CD1c-positive myeloid dendritic cell (primary cell): ENCODE measurements at regions not wholly inside any gene's neighbourhood (a gene's known extent, or its start where the extent isn't known, plus 50 kb on each side); places are given as distances from the start of the nearest gene placed in this dataset.
"Not testable (repeated sequence)": the region's sequence is repeated elsewhere in the genome, so short reads cannot be mapped to it uniquely, and the experiment has no call there.

Source experiments
- DNase-seq: peaks from one replicate; pipeline ENCODE4 v3.0.0-alpha.2; 2016; ENCODE audit errors: extremely low spot score

DNA sequence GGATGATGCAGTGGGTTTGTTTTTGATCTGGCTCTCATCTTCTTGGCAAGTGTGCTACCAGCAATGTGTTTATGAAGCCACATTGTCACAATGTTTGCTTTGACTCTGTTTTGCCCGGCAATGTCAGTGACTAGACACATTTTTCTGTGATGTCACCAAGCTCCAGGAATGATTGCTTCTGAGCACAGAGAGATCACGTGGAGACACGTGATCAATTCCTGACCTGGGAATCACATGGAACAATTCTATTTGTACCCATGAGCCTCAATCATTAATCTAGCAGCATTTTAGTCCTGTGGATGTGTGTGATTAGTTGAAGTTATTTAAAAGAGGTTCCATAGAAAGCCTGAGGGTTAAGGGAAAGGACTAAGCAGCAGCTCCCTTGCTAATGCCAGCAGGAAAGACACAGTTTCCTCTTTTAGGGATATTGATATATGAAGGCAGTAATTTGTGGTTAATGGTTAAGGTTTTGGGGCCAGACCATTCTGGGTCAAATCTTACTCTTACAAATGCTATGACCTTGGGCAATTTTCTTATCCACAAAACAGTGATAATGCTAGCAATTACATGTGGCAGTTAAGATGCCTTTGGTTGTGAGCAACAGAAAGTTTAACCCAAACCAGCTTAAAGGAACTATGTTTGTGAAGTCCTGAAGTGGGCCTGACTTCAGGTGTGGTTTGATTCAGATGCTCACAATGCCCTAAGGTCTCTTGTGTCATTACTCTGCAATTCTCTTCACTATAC lies 59.0 kb downstream of the FASLG start:
- no peak for DNase-seq

DNA sequence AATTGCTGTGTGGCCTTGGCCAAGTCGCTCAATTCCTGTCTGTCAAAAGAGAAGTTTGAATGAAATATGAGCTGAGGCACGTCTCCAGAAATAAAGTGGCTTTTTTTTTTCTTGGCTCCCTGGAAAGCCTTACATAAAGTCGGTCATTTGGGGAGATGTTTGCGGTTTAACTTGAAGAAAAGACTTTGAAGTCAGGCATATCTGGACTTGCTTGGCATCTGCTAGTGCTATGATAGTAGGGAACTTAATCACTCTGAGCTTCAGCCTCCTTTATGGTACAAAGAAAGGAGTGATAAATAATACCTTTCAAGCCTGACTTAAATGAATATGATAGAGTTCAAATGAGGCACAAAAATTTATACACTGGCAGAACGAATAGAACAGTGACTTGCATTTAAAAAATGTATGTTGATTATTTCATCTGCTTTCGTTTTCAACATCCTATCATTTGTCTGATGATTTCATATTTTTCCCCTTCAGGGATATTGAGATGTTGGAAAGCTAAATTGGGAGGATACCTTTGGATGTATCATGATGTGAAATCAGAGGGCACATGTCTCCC lies 60.2 kb downstream of the FASLG start:
- no peak for DNase-seq

DNA sequence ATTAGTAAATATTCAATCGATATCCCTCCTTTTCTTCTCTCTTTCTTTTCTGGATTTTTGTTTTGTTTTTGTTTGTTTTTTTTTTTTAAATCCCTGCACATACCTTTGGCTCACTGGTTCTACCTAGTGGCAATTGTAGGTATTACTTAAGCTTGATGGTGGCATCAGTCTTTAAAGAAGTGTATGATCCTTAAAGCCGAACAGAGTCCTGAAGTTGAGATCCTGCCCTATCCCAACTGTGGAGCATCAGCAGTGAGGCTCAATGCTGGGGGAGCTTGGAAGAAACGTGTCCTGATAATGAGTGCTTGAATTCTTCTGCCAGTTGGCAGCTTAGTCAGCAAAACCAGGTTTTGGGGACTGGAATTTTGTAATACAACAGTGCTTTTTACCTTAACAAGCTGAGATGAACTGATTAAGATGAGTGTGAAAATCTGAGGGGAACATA lies 60.8 kb downstream of the FASLG start:
- peak; percentile 59 for DNase-seq

DNA sequence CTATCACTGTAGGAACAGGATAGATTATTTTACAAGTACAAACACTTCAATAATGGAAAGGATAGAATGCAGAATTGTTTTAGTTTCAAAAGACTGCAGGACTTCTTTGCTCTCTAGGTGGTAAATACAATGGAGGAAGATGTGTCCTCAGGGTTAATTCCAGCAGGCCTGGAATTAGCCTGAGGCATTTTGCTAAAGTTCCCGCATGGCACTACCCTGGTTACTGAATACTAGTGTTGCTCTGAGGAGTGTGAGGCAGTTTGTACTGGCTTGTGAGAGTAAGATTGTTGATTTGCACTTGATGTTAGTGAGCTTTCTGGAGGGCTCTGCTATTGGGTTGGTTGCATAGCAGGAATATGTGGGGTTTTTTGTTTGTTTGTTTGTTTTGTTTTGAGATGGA lies 61.4 kb downstream of the FASLG start:
- DNase-seq: no peak

DNA sequence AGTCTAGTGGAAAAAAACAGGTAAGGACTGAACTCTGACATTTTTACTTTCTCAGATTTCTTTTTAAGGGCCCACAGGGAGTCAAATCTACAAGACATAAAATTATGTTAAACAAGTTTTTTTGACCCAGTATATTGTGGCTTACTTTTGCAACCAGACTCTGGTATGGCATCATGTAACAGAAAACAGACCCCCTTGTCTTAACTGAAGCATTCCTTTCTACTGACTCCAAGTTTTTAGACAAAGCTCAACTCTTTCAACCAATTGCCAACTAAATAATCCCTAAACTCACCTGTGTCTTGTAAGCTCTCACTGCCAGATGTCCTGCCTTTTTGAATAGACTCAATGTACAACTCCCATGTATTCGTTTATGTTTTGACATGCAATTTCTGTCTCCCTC lies 64.3 kb downstream of the FASLG start:
- no peak for DNase-seq

DNA sequence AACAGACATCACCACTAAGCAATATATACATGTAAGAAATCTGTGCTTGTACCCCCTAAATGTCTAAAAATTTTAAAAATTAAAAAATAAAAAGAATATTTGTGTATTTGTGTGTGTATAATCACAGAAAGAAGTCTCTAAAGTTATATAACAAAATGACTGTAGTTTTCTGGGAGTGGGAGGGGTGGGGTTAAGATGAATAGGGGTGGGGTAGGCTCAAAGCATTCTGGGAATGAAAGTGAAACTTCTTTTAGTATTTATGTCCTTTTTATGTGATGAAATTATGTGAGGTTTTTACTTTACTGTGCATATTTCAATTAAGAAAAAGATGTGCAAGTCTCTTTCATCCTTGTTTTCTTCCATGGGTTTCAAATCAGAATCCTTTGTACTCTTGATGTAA lies 65.3 kb downstream of the FASLG start:
- no peak for DNase-seq

DNA sequence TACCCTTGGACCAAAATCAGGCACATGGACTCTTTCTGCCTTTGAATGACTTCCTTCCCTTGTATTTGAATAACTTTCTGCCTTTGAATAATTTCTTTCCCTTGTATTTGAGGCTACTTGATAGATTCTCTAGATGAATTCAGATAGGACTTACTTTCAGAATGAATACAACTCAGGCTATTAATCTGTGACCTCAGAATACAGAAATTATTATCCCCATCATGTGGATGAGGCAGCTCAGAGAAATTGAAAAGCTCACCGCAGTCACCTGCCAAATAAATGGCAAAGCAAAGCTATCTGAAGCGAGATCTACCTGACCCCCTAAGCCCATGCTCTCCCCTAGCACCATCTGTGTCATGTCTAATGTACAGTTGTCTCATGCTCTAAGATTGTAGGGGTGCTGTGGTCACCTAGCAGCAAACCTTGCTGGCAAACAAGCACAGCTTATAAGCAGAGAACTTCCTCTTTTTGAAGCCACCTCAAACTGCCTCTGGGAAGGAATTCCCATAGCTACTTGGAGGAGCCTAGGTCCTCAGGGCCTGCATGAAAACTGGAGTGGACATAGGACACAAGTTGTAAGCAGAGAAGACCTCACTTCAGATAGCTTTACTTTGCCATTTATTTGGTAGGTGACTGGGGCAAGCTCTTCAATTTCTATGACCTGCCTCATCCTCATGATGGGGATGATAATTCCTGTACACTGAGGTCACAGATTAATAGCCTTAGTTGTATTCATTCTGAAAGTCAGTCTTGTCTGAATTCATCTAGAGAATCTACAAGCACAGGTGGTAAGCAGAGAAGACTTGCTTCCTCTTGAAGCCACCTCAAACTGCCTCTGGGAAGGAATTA lies 66.1 kb downstream of the FASLG start:
- peak; percentile 43 for DNase-seq

DNA sequence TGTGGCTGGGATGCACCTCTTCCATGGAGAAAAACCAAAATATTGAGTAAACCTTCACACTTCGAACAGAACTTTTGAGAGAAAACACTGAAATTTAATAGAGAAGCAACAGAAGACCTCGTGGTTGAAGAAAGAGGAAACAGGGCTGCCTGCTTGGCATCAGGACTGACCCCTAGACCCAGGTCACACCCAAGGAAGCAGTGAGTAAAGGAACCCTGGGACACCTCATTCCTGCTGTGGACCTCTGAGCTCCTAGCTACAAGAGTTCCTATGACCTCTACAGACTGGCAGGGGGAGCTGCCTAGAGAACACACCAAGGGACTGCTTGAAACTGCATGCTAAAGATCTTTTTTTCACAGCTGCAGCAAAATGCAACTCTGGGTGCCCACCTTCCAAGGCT lies 67.8 kb downstream of the FASLG start:
- DNase-seq: peak; percentile 49

DNA sequence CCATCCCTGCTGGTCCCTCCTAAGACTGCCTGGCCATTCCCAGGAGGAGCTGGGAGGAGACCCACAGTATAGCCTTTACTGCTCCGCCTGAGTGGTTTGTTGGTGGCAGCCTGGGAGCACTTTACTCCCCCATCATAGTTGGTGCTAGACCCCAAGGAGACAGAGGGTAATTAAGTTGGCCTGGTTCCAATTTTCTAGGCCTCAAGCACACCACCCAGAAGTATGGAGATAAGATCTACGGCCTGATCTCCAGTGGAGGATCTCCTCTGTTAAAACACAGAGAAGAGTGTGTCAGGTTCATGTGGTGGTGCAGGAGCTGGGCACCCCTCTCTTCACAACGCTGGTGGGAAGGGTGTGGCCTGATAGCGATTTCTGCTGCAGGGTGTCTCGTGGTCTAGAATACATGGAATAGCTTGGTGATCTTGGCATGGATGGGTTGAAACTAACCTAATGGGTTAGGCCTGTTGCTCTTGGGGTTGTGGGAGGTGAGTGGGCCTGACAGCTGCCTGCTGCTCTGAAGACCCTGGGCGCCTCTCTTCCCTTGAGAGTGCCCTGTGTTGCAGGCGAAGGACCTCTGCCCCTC lies 68.5 kb downstream of the FASLG start:
- no peak for DNase-seq

DNA sequence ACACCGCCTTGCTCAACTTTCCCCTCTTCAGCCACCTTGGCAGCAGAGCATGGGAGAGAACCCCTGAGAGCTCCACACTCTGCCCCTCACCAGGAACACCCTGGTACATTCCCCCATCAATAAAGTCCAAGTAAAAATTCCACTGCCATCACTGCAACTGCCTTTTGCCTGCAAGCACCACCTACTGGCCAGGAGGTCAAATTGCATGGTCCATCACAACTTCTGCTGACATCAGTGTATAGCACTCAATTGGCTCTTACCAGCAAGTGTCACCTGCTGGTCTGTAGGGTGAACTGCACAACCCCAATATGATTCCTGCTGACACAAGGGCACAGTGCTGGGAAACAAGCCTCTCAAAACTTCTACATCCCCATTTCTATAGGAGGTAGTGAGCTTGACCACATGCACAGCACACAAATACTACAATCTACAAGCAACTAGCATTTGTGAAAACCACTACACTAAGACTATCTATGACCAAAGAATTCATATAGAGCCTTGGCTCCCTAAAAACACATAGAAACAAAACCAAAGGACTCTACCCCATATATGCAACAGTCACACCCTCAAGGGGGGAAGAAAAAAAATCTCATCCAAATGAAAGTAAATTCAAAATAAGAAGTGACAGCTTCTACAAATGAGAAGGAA lies 69.2 kb downstream of the FASLG start:
- peak; percentile 74 for DNase-seq

DNA sequence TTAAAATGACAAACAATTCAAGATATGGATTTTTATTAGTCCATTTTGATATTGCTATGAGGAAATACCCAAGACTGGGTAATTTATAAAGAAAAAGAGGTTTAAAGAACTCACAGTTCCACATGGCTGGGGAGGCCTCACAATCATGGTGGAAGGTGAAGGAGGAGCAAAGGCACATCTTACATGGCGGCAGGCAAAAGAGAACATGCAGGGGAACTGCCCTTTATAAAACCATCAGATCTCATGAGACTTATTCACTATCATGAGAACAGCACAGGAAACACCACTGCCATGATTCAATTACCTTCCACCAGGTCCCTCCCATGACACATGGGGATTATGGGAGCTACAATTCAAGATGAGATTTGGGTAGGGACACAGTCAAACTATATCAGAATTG lies 69.8 kb downstream of the FASLG start:
- not testable (repeated sequence) for DNase-seq

DNA sequence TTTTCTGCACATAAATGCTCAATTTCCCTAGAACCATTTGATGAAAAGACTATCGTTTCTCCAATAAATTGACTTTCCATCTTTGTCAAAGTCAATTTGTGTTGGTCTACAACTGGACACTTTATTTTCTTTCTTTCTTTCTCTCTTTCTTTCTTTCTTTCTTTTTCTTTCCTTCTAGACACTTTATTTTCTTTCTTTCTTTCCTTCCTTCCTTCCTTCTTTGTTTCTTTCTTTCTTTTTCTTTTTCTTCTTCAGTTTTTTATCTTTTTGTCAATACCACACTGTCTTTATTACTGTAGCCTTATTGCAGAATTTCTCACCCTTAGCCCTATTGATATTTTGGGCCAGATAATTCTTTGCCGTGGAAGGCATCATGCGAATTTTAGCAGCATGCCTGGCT lies 73.5 kb downstream of the FASLG start:
- DNase-seq: no peak

DNA sequence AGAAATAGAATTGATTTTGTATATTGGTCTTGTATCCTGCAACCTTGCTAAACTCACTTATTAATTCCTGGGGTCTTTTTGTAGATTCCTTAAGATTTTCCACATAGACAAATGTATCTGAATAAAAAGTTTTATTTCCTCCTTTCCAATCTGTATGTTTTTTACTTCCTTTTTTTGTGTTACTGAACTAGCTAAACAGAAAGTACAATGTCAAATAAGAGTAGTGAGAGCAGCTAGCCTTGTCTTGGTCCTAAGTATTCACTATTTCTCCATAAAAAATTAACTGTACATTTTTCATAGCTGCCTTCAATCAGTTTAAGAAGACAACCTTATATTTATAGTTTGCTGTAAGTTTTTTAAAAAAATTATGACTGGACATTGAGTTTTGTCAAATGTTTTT lies 74.9 kb downstream of the FASLG start:
- DNase-seq: peak; percentile 51

DNA sequence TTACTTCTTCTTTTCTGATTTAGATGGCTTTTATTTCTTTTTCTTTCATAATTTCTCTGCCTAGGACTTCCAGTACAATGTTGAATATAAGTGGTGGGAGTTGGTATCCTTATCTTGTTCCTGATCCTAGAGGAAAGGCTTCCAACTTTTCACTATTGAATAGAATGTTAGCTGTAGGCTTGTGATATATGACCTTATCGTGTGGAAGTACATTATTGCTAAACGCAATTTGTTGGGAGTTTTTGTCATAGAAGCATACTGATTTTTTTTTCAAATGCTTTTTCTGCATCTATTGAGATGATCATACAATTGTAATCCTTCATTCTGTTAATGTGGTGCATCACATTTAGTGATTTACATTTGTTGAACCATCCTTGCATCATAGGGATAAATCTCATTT lies 79.5 kb downstream of the FASLG start:
- DNase-seq: no peak

DNA sequence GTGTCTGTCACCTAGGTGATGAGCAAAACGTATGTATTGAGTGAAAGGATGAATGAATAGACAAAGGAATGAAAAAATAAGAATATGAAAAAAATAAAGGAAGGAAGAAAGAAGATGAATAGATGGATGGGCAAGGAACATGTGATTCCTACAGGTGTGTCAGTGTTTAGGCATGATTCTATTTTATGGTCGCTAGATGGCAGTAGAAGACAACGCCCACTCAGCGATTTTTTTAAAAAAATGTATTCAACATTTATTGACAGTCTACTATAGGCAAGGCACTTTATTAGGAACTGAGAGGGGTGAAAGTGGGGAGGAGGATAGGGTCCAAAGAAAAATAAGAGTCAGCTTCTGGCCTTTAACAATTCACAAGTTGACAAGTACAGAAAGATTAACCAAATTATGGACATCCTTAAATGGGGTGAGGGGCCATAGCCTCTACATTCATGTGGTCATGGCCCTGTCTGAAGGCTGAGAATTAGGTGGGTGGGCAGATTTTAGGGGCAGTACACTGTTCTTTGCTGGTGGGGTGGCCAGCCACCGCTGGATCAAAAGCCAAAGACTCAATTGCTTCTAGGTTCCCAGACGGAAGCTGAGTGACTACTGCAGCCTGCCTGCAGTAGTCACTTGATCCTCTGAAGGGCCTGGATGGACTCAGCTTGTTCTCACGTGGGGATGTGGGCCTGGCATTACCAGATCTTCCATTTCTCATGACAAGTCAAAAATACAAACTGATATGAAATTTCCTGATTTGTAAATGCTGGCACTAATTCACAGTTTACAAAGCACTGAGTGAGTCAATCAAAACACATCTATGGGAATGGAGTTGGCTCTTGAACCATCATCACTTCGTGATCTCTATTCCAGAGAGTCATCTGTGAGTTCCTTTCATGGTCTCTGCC lies 83.9 kb downstream of the FASLG start:
- DNase-seq: peak; percentile 71

DNA sequence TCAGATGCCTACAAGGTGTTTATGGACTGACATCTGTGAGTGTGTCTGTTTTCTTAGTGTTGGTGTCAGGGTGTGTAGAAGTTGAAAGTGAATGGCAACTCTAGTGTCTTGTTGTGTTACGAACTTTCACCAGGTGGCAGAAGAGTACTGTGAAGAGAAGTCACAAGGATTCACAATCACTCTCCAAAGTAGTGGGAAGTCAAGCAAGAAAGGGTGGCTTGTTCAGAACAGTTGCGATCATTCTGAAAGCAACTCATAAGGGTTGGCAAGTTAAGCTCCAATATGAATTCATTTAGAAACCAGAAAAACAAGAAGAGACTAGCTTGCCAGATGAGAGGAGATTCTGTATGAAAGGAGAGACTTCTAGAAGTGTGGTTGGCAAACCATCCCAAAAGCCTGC lies 86.1 kb downstream of the FASLG start:
- peak; percentile 86 for DNase-seq

DNA sequence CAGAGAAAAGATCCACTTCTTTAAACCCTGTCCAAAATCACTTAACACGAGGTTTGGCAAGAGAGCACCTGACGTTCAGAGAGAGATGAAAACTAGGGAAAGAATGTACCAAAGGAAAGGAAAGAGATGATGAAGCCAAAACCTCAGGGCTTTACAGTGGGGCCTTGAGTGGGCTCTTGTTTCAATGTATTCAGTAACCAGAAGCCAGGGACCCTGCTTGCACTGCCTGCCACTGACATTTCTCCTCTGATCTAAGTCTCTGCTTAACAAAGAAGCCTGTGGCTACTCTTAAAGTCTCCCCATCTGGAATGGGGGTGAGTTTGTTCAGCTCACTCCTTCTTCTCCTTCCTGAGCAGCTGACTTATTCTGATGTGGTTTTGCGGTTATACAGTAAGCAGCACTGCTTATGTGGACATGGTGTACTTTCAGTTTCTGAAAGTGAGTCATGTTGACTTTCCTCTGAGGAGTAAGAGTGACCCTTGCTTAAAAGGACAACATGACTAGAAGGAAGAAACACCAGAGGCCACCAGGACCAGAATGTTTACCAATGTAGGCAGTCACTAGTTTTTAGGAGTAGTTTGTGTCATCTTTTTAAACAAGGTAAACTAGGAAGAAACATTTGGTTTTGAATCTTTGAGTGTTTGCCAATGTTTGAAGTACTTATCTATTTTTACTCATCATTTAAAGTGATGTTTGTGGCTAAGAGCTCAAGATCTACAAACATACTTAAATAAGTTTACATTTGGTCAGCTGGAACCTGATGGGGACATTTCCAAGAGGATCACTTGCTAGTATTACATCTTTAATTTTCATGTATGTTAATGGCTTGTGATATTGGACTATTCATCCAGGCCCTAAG lies 87.4 kb downstream of the FASLG start:
- peak; percentile 91 for DNase-seq

DNA sequence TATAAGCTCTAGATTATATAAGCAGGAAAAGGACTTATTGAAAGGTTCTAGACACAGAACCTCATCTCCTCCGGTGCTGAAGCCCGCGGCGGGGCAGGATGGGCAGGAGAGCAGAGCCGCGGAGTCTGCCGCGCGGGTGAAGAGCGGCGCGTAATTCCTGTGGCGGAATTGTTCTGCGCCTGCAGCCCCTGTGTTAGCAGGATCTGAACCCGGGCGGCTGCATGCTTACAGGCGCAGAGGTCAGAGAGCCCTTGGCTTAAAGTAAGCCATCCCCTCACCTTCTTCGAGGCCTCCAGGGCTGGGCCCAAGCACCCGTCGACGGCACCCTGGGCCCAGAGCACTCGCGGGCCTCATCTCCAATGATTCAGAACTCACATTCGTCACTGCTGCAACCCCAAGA lies 89.3 kb downstream of the FASLG start:
- DNase-seq: no peak

DNA sequence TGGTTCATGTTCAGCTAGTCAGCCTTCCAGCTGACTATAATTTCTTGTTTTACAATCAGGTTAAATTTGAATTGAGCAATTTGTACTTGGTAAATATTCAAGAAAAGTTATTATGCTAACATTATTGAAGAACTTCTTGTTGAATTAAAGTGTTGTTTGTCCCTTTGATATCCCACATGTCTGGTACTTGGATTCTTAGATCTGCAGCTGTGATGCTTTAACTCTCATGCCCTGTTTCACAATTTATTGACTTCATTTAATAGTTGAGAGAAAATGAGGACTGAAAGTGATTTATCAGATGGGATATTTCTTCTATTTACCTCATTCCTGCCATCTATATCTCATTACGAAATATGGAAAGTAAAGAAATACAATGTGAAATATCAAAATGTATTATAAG lies 92.8 kb downstream of the FASLG start:
- no peak for DNase-seq

DNA sequence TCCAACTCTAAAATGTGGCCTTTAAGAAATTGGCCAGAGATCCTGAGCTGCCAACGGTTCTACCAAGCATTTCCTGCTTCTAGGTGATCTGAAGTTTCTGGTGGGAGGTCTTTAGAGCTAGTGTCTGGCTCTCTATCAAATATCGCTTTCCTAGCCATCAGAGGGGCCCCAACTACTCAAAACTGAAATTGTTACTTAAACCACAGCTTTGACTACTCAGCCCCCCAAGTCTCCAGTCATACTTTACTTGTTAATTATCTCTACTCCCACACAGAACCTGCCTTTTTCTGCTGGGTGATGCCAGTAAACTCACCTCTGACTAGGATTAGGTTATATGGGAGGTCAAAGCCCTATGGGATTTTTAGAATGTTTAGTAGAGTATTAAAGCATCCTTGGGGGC lies 95.1 kb downstream of the FASLG start:
- no peak for DNase-seq
